GDM1 (cell line): ENCODE measurements at regions not wholly inside any gene's neighbourhood (a gene's known extent, or its start where the extent isn't known, plus 50 kb on each side); places are given as distances from the start of the nearest gene placed in this dataset.

Experiments
- DNase-seq: peaks from one replicate; lab custom pipeline; 2025; lab: John Stamatoyannopoulos, UW

GRCh38 chr2:12348216-12348615 lies 368.5 kb upstream of the TRIB2 start:
- DNase-seq = no peak

- no peak for DNase-seq
Measured at GRCh38 chr2:12350821-12351220, 365.9 kb upstream of the TRIB2 start.

GRCh38 chr2:12352889-12353288 lies 363.8 kb upstream of the TRIB2 start:
- DNase-seq = no peak

- DNase-seq = no peak
Measured at GRCh38 chr2:12361506-12361905, 355.2 kb upstream of the TRIB2 start.

GRCh38 chr2:12363138-12363537 lies 353.6 kb upstream of the TRIB2 start:
- no peak for DNase-seq

- no peak for DNase-seq
Measured at GRCh38 chr2:12363569-12363968, 353.2 kb upstream of the TRIB2 start.

- no peak for DNase-seq
Measured at GRCh38 chr2:12369566-12369965, 347.2 kb upstream of the TRIB2 start.

GRCh38 chr2:12376025-12376424 lies 340.7 kb upstream of the TRIB2 start:
- no peak for DNase-seq

GRCh38 chr2:12379143-12379542 lies 337.6 kb upstream of the TRIB2 start:
- no peak for DNase-seq

- DNase-seq = no peak
Measured at GRCh38 chr2:12381543-12382325, 335.0 kb upstream of the TRIB2 start.

- no peak for DNase-seq
Measured at GRCh38 chr2:12382366-12382765, 334.4 kb upstream of the TRIB2 start.

GRCh38 chr2:12389344-12390045 lies 327.2 kb upstream of the TRIB2 start:
- no peak for DNase-seq

- DNase-seq = no peak
Measured at GRCh38 chr2:12391116-12391515, 325.6 kb upstream of the TRIB2 start.

GRCh38 chr2:12396699-12397098 lies 320.0 kb upstream of the TRIB2 start:
- no peak for DNase-seq

GRCh38 chr2:12397854-12398253 lies 318.9 kb upstream of the TRIB2 start:
- no peak for DNase-seq

- DNase-seq = no peak
Measured at GRCh38 chr2:12399240-12399639, 317.5 kb upstream of the TRIB2 start.

GRCh38 chr2:12400543-12400942 lies 316.2 kb upstream of the TRIB2 start:
- no peak for DNase-seq

GRCh38 chr2:12402440-12403139 lies 314.1 kb upstream of the TRIB2 start:
- no peak for DNase-seq

- no peak for DNase-seq
Measured at GRCh38 chr2:12404497-12404896, 312.2 kb upstream of the TRIB2 start.

GRCh38 chr2:12407160-12407559 lies 309.6 kb upstream of the TRIB2 start:
- DNase-seq = no peak

- DNase-seq = no peak
Measured at GRCh38 chr2:12412898-12413305, 303.8 kb upstream of the TRIB2 start.

- DNase-seq = no peak
Measured at GRCh38 chr2:12415536-12415935, 301.2 kb upstream of the TRIB2 start.

GRCh38 chr2:12416600-12416999 lies 300.1 kb upstream of the TRIB2 start:
- DNase-seq = no peak
